Stomach smooth muscle (tissue), 2 donors: ENCODE measurements at regions not wholly inside any gene's neighbourhood (a gene's known extent, or its start where the extent isn't known, plus 50 kb on each side); places are given as distances from the start of the nearest gene placed in this dataset.
"Not testable (repeated sequence)": the region's sequence is repeated elsewhere in the genome, so short reads cannot be mapped to it uniquely, and the experiment has no call there.

Source experiments
- H3K27ac ChIP-seq: one replicate; pipeline ENCODE4 v1.7.0; 2013; ENCODE audit warnings: mild to moderate bottlenecking, low read length, inconsistent platforms
- H3K27me3 ChIP-seq, 2 donors: one replicate each; pipeline ENCODE4 v1.7.0; 2013; ENCODE audit warnings: low read length in 2 of 2; ENCODE audit not compliant: insufficient read depth in 2 of 2, control insufficient read depth in 1 of 2
- H3K36me3 ChIP-seq, 2 donors: one replicate each; pipeline ENCODE4 v1.7.0; 2013; ENCODE audit warnings: low read length in 2 of 2; ENCODE audit not compliant: control insufficient read depth in 2 of 2, insufficient read depth in 2 of 2
- H3K4me1 ChIP-seq: one replicate; pipeline ENCODE4 v1.7.0; 2013; ENCODE audit warnings: low read length; ENCODE audit not compliant: control insufficient read depth, insufficient read depth
- H3K4me3 ChIP-seq, 2 donors: one replicate each; pipeline ENCODE4 v1.7.0; 2013; ENCODE audit warnings: low read length in 2 of 2
- H3K9ac ChIP-seq, 2 donors: one replicate each; pipeline ENCODE4 v1.7.0; 2013; ENCODE audit warnings: low read length in 2 of 2, mild to moderate bottlenecking in 1 of 2
- H3K9me3 ChIP-seq, 2 donors: one replicate each; pipeline ENCODE4 v1.7.0; 2013; ENCODE audit warnings: low read length in 2 of 2; ENCODE audit not compliant: control insufficient read depth in 2 of 2
- donor health status: healthy.
- donor health status: Pancreatic carcinoma.

DNA sequence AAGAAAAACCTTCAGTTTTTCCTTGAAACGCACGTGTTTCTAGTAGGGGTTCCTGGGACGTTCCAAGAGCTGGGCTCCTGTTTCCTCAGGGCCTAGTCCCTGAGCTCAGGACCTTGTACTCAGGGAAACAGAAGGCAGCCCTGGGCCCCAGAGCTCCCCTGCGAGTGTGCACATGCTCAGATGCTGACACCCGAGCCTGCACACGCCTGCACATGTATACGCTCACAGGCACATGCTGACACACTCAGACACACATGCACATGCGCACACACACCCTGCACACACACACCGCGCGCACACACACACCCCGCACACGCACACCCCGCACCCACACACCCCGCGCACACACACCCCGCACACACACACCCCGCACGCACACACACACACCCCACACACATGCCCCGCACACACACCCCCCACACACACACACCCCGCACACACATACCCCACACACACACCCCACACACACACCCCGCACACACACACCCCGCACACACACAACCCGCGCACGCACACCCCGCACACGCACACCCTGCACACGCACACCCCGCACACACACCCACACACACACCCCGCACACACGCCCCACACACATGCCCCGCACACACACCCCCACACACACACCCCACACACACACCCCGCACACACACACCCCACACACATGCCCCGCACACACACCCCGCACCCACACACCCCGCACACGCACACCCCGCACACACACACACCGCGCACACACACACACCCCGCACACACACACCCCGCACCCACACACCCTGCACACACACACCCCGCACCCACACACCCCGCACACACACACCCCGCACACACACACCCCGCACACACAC lies 52.2 kb downstream of the CALML3 start:
- no peak overlapping the region for H3K4me3 ChIP-seq
- H3K4me1 ChIP-seq, result peaks cover 19% of the 10 kb centered on the region
- H3K36me3 ChIP-seq, result no peaks in the 10 kb centered on the region
- H3K9me3 ChIP-seq, result peaks cover 0 to 6% of the 10 kb centered on the region in 2 donors
- H3K27ac ChIP-seq, result no peak overlapping the region
- peak overlapping the region in 1 of 2 donors; percentile 44 for H3K9ac ChIP-seq
- H3K27me3 ChIP-seq, result no peaks in the 10 kb centered on the region

DNA sequence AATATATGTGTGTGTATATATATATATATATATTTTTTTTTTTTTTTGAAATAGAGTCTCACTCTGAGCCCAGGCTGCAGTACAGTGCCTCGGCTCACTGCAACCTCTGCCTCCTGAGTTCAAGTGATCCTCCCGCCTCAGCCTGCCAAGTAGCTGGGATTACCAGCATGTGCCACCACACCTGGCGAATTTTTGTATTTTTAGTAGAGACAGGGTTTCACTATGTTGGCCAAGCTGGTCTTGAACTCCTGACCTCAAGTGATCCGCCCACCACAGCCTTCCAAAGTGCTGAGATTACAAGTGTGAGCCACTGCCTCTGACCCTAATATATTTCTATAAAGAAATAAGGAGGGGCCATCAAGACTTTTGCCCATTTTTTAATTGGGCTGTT lies 55.3 kb downstream of the CALML3 start:
- not testable (repeated sequence) for H3K27me3 ChIP-seq, H3K9ac ChIP-seq, H3K9me3 ChIP-seq, H3K27ac ChIP-seq, H3K4me3 ChIP-seq, H3K36me3 ChIP-seq
- peaks cover 19% of the 10 kb centered on the region for H3K4me1 ChIP-seq

DNA sequence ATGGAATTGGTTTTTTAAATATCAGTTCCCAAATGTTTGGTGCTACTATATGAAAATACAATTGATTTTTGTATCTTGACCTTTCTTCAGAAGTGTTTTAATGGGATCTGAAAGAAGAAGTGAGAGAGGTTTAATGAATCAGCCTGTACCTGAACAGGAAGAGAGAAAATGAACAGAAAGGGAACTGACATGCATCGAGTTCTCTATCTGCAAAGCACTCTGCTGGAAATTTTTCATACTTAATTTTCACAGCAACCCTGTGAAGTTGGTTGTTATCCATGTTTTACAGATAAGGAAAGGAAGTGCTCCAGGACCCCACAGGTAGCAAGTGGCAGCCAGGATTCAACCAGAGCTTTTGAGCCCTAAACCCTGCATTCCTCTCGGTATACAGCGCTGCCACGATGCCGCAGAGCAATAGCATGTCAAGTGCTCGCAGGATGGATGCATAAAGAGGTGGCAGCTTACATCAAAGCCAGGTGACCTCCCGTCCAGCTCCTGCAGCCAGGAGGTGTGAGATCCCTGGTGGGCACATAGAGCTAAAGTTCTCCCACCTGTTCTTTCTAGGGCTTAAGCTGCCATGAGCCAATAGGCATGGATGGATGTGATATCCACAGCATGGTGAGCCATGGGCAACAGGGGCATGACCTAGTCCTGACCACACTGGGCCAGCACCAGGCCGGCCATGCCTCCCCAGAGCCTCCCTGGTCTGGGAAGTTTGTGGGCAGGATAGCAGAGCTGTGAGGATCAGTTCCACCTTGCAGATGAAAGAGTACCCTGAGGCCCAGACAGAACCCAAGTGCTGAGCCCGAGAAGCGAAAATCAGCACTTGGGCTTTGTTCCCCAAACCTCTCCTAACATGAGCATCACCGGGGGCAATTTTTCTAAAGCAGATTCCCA lies 57.2 kb downstream of the CALML3 start:
- H3K27ac ChIP-seq, result no peak overlapping the region
- peaks cover 0 to 9% of the 10 kb centered on the region in 2 donors for H3K9me3 ChIP-seq
- H3K36me3 ChIP-seq, result no peaks in the 10 kb centered on the region

DNA sequence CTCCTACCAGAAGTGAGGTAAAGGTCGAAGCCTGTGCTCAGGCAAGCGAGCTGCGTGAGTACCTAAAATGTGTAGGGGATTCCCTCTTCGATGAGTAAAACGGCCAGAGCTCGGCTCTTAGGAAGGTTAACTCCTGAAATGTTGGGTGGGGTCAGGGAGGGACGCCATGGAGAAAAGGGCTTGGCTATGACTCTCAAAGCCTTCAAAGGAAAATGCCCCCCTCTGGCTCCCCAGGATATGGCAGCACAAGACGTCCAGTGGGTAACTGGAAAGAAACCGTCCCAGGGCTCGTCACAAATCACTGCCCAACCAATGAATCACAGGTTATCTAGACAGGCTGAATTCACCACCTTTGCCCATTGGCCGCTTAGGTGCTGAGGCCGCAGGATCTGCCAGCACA lies 58.0 kb downstream of the CALML3 start:
- H3K27me3 ChIP-seq, result no peaks in the 10 kb centered on the region
- H3K9ac ChIP-seq, result no peak overlapping the region
- peaks cover 15% of the 10 kb centered on the region for H3K4me1 ChIP-seq
- no peak overlapping the region for H3K4me3 ChIP-seq
- no peaks in the 10 kb centered on the region for H3K36me3 ChIP-seq
- no peak overlapping the region for H3K27ac ChIP-seq
- H3K9me3 ChIP-seq, result peaks cover 0 to 9% of the 10 kb centered on the region in 2 donors

More for the DNA sequence above, 57.2 kb downstream of the CALML3 start:
- peaks cover 7% of the 10 kb centered on the region for H3K4me1 ChIP-seq
- H3K9ac ChIP-seq, result no peak overlapping the region
- H3K4me3 ChIP-seq, result no peak overlapping the region
- no peaks in the 10 kb centered on the region for H3K27me3 ChIP-seq

DNA sequence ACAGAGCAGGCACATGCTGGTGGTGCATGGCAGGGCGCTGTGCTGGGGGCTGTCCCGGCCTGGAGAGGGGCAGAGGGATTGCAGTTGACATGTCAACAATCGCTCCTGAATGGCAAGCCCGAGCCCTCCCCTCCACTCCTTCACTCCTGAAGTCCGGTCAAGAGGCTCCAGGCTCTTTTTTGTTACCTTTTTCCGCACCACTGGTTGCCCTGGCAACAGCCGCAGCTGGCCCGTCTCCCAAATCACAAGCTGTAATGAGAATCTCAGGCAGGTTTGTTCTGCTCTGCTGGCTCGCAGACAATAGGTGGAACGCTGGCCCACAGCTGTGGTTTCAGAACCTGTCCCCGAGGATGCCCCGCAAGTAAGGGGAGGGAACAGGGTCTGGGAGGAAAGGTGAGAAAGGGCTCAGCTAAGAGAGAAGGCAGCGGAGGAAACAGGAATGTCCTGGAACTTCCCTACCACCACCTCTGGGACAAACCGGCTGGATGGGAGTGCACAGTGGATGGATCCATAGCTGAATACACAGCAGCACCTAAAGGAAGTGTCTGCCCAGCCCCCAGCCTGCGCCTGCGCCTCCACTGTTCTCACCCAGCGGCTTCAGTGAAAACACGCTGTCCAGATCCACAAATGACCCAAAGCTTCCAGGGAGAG lies 58.9 kb downstream of the CALML3 start:
- peaks cover 16% of the 10 kb centered on the region for H3K4me1 ChIP-seq
- H3K36me3 ChIP-seq, result no peaks in the 10 kb centered on the region
- H3K9ac ChIP-seq, result no peak overlapping the region
- H3K9me3 ChIP-seq, result peaks cover 0 to 9% of the 10 kb centered on the region in 2 donors
- H3K27me3 ChIP-seq, result no peaks in the 10 kb centered on the region
- H3K27ac ChIP-seq, result no peak overlapping the region
- H3K4me3 ChIP-seq, result no peak overlapping the region

DNA sequence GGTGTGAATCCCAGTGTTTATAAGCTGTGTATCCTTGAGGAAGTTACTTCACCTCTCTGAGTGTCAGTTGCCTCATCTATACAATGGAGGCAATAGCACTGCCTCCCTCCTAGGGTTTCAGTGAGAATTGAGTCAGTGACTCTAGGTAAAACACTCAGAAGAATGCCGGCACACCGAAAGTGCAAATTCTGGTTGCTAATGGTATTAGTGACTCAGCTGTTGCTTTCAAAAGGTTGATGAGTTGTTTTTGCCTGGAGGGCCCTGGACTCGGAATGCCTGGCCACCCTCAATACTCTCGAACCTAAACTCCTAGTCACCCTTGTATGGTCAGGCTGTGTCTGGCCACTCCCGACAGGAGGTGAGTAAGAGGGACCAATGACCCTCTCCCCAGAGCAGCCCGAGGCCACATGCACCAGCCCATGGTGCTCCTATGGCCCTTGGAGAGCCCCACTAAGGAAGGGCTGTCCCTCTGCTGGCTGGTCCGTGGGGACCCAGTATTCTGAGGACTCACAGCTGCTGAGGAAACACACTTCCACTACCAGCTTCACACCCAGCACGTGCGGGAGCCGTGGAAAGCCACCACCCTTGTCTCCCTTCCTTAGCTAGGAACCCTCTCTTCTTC lies 60.2 kb downstream of the CALML3 start:
- Histone ChIP-seq H3K36me3 (no peaks in the 10 kb centered on the region), H3K9ac (no peak overlapping the region), H3K27ac (no peak overlapping the region), H3K4me1 (peaks cover 18% of the 10 kb centered on the region), H3K4me3 (no peak overlapping the region), H3K27me3 (no peaks in the 10 kb centered on the region), H3K9me3 (peaks cover 0 to 9% of the 10 kb centered on the region in 2 donors)

DNA sequence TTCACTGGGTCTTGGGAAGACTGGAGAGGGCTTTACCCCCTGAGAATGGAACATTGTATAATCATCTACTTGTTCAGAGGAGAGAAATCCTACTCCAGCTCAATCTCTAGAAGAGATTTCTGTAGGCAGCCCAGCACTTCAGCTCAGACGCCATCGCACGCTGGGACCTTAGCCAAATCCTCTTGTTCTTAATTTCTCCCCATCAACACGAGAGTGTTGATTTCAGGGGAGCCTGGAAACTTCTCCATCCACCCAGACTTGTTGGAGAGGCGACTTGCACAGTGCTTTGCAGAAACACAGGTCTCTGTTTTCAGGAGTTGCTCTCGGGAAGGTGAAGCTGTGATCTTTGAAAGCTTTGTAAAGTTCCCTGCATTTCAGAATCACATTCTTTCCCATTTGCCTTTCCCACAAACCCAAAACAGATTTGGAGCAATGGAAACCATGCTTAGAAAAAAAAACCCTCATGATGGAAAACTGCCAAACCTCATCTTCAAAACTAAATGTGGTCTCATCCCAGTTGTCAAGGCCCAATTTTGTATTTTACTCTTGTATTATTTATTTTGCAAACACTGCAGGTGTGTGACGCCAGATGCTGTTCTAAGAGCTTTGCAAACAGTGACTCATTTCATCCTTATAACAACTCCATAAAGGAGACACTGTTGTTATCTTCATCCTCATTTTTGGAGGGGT lies 60.9 kb downstream of the CALML3 start:
- Histone ChIP-seq H3K4me1 (peaks cover 19% of the 10 kb centered on the region), H3K36me3 (no peaks in the 10 kb centered on the region), H3K9ac (no peak overlapping the region), H3K9me3 (peaks cover 0 to 6% of the 10 kb centered on the region in 2 donors), H3K27me3 (no peaks in the 10 kb centered on the region), H3K4me3 (no peak overlapping the region), H3K27ac (no peak overlapping the region)

DNA sequence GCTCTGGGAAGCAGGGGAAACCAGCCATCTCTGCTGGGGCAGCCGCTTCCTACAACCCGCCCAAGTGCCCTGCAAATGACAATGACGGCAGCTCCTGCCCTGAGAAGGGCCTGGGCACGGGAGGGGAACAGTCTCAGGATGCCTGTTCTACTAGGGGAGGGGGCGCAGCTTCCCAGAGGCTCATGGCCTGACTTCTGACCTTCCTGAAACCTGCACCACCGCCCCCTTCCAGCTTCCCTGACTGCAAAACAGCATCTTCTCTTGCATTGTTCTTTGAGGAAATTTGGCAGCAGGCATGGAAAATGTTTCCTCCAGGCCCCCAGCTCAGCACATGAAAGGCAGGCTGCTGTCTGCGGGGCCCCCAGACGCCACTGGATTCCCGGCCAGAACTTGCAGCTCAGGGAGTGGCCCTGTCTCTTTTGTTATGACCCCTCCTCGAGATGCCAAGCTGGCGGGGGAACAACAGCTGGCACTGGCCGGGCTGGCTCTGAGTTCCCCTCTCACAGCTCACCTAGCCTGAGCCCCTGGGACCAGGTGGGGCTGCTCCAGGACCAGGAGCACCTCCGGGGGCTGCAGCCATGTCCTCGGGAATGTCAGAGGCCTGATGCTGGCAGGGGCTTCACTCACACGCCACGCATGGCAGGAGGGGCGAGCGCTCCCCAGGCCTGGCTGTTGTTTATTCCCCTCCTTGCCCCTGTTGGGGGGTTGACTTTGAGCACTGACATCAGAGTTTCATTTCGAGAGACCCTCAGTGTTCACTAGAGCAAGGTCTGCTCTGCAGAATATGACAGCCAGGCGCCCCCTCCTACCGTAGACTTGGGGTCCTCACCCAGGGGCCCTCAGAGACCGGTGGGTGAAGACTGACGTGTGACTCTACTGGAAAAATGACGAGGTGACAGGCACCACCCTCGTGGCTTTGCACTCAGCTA lies 62.7 kb downstream of the CALML3 start:
- Histone ChIP-seq H3K4me3 (peak overlapping the region in 1 of 2 donors; percentile 4), H3K27me3 (no peaks in the 10 kb centered on the region), H3K9ac (no peak overlapping the region), H3K27ac (no peak overlapping the region), H3K36me3 (no peaks in the 10 kb centered on the region), H3K9me3 (no peaks in the 10 kb centered on the region), H3K4me1 (peaks cover 19% of the 10 kb centered on the region)

DNA sequence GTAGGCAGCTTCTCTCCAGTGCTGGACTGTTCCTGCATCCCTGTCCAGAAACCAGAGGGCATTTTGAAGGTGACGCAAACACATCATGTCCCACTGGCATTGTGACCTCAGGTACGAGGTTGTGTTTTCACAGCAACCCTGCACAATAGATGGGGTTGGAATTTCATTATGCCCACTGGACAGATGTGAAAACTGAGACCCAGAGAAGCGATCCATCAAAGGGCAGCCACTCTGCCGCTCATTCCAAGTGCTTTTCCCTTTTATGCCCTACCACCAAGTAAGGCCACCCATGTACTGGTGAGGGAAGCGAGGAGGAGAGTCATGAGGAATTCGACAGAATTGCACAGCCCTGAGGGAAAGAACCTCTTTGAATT lies 63.3 kb downstream of the CALML3 start:
- H3K27ac ChIP-seq, result no peak overlapping the region
- no peaks in the 10 kb centered on the region for H3K9me3 ChIP-seq
- no peaks in the 10 kb centered on the region for H3K27me3 ChIP-seq
- H3K4me1 ChIP-seq, result peaks cover 19% of the 10 kb centered on the region
- H3K4me3 ChIP-seq, result no peak overlapping the region
- no peaks in the 10 kb centered on the region for H3K36me3 ChIP-seq
- no peak overlapping the region for H3K9ac ChIP-seq
